PFSK-1 (cell line): ENCODE measurements at regions not wholly inside any gene's neighbourhood (a gene's known extent, or its start where the extent isn't known, plus 50 kb on each side); places are given as distances from the start of the nearest gene placed in this dataset.

ENCODE experiments used
- POLR2AphosphoS5 ChIP-seq: IDR thresholded peaks from 2 replicates; pipeline ENCODE4 v1.6.1; 2012; ENCODE audit warnings: low read depth, mild to moderate bottlenecking, control low read depth, low read length, moderate library complexity
- SIN3A ChIP-seq: IDR thresholded peaks from 2 replicates; pipeline ENCODE4 v1.6.1; 2012; ENCODE audit warnings: mild to moderate bottlenecking, low read length, moderate library complexity, borderline replicate concordance; ENCODE audit not compliant: insufficient read depth
- TAF1 ChIP-seq: IDR thresholded peaks from 2 replicates; pipeline ENCODE4 v1.6.1; 2012; ENCODE audit warnings: low read length, control low read depth, borderline replicate concordance; ENCODE audit not compliant: insufficient read depth
- TF ChIP-seq, protein P1 (sequence below), 2 experiments: IDR thresholded peaks; 2 replicates each; pipeline versions ENCODE4 v1.6.1 to v1.8.0; 2011 to 2012; ENCODE audit warnings: low read depth in 2 of 2, low read length in 2 of 2, control low read depth in 1 of 2, inconsistent platforms in 1 of 2, mild to moderate bottlenecking in 1 of 2, moderate library complexity in 1 of 2; ENCODE audit not compliant: insufficient read depth in 1 of 2

DNA sequence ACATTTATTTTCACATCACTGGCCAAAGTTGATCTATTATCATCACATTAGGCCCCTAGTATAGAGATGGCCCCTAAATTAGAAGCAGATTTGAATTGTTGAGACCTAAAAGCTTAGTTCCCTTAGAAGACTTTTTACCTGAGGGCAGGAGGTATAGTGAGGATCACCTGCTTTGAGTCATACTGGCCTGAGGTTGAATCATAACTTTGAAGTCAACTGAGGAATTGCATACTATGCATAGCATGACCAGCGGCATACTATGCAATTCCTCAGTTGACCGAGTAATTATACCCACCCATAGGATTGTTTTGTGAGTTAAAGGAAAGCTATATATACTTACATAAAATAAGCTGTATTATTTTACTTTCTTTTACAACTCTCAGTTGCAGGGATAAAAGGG, 50.3 kb upstream of the DPH5 start:
- TF ChIP-seq POLR2AphosphoS5: no peak
- no peak for TF ChIP-seq TAF1
- TF ChIP-seq, protein P1, sequence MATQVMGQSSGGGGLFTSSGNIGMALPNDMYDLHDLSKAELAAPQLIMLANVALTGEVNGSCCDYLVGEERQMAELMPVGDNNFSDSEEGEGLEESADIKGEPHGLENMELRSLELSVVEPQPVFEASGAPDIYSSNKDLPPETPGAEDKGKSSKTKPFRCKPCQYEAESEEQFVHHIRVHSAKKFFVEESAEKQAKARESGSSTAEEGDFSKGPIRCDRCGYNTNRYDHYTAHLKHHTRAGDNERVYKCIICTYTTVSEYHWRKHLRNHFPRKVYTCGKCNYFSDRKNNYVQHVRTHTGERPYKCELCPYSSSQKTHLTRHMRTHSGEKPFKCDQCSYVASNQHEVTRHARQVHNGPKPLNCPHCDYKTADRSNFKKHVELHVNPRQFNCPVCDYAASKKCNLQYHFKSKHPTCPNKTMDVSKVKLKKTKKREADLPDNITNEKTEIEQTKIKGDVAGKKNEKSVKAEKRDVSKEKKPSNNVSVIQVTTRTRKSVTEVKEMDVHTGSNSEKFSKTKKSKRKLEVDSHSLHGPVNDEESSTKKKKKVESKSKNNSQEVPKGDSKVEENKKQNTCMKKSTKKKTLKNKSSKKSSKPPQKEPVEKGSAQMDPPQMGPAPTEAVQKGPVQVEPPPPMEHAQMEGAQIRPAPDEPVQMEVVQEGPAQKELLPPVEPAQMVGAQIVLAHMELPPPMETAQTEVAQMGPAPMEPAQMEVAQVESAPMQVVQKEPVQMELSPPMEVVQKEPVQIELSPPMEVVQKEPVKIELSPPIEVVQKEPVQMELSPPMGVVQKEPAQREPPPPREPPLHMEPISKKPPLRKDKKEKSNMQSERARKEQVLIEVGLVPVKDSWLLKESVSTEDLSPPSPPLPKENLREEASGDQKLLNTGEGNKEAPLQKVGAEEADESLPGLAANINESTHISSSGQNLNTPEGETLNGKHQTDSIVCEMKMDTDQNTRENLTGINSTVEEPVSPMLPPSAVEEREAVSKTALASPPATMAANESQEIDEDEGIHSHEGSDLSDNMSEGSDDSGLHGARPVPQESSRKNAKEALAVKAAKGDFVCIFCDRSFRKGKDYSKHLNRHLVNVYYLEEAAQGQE (IDR thresholded peaks at IDR 0.05; ENCODE audit: insufficient read depth in 1 of 2, low read depth in 2 of 2, low read length in 2 of 2): no peak
- TF ChIP-seq SIN3A: no peak
